PC-3 (cell line): ENCODE measurements at regions not wholly inside any gene's neighbourhood (a gene's known extent, or its start where the extent isn't known, plus 50 kb on each side); places are given as distances from the start of the nearest gene placed in this dataset.

Experiments used
- ATAC-seq: fragments of 200-7000 bp; cut with Tn5 transposase; 2 replicates; pipeline ENCODE4 v1.9.1; 2020; ENCODE audit warnings: mild to moderate bottlenecking, moderate library complexity
- BruUV-seq: library from RNA; stranded (reverse); fragments of 400-500 nt; replicated peaks from 2 replicates; lab custom pipeline; 2021; lab: Mats Ljungman, UMichigan
- CTCF ChIA-PET: fragments of 300-600 bp; sonication (Branson Sonifier 250); formaldehyde crosslinking; loops from one replicate; lab custom pipeline; 2022; ENCODE audit warnings: antibody characterized with exemption; lab: Charles Lee
- POLR2A ChIA-PET: fragments of 300-600 bp; sonication (Branson Sonifier 250); formaldehyde crosslinking; loops from one replicate; lab custom pipeline; 2022; ENCODE audit warnings: antibody characterized with exemption; ENCODE audit not compliant: unreplicated experiment; lab: Charles Lee
- DNase-seq: peaks from one replicate; pipeline ENCODE4 v3.0.0-alpha.2; 2015
- H2AFZ ChIP-seq: fragments of 300-600 bp; sonication (generic); 2 replicates; pipeline ENCODE4 v1.6.0; 2016; ENCODE audit warnings: antibody characterized with exemption, low read length
- H3F3A ChIP-seq: fragments of 300-600 bp; sonication (generic); one replicate; pipeline ENCODE4 v1.6.0; 2017; ENCODE audit warnings: antibody characterized with exemption, low read length, control low read depth, mild to moderate bottlenecking; ENCODE audit not compliant: unreplicated experiment
- H3K27ac ChIP-seq: fragments of 300-600 bp; sonication (generic); 2 replicates; pipeline ENCODE4 v1.5.1; 2016; ENCODE audit warnings: mild to moderate bottlenecking, low read length
- H3K27me3 ChIP-seq: fragments of 300-600 bp; sonication (generic); 2 replicates; pipeline ENCODE4 v1.6.1; 2016; ENCODE audit warnings: low read length, mixed read lengths
- H3K36me3 ChIP-seq: fragments of 300-600 bp; sonication (generic); 2 replicates; pipeline ENCODE4 v1.6.1; 2016; ENCODE audit warnings: low read depth, mixed run types, low read length, mixed read lengths
- H3K4me1 ChIP-seq: fragments of 300-600 bp; sonication (generic); 2 replicates; pipeline ENCODE4 v1.5.1; 2016; ENCODE audit warnings: low read length; ENCODE audit not compliant: insufficient read depth
- H3K4me2 ChIP-seq: fragments of 300-600 bp; sonication (generic); 2 replicates; pipeline ENCODE4 v1.6.0; 2016; ENCODE audit warnings: low read length
- H3K4me3 ChIP-seq: fragments of 300-600 bp; sonication (generic); 2 replicates; pipeline ENCODE4 v1.5.1; 2016; ENCODE audit warnings: mild to moderate bottlenecking, low read length, mixed read lengths
- H3K79me2 ChIP-seq: fragments of 300-600 bp; sonication (generic); 2 replicates; pipeline ENCODE4 v1.6.1; 2017; ENCODE audit warnings: low read length, mixed read lengths
- H3K9ac ChIP-seq: fragments of 300-600 bp; sonication (generic); 2 replicates; pipeline ENCODE4 v1.6.0; 2016; ENCODE audit warnings: mild to moderate bottlenecking, low read length
- H3K9me2 ChIP-seq: fragments of 300-600 bp; sonication (generic); replicated peaks from 2 replicates; pipeline ENCODE4 v1.6.1; 2016; ENCODE audit warnings: mixed run types, low read length, mixed read lengths
- H3K9me3 ChIP-seq: fragments of 300-600 bp; sonication (generic); 2 replicates; pipeline ENCODE4 v1.6.1; 2016; ENCODE audit warnings: low read length, mixed read lengths
- H4K20me1 ChIP-seq: fragments of 300-600 bp; sonication (generic); 2 replicates; pipeline ENCODE4 v1.6.1; 2016; ENCODE audit warnings: low read length, mixed read lengths
- EZH2 ChIP-seq: fragments of 300-600 bp; sonication (generic); IDR thresholded peaks from one replicate; pipeline ENCODE4 v1.6.1; 2017; ENCODE audit warnings: antibody characterized with exemption, mild to moderate bottlenecking, low read length; ENCODE audit not compliant: unreplicated experiment
- EZH2phosphoT487 ChIP-seq: fragments of 300-600 bp; sonication (generic); IDR thresholded peaks from 2 replicates; pipeline ENCODE4 v1.6.1; 2018; ENCODE audit warnings: mild to moderate bottlenecking, antibody characterized with exemption, low read length, borderline replicate concordance
- intact Hi-C: fragments of 100-400 bp; cut with micrococcal nuclease; formaldehyde crosslinking; loops from 2 replicates; pipeline ENCODE4 v1.9.0; 2023
- TF ChIP-seq, protein P1 (sequence below): fragments of 300-600 bp; sonication (generic); conservative IDR thresholded peaks from 2 replicates; pipeline ENCODE4 v1.5.1; 2017; ENCODE audit warnings: antibody characterized with exemption, low read depth, mild to moderate bottlenecking, low read length

DNA sequence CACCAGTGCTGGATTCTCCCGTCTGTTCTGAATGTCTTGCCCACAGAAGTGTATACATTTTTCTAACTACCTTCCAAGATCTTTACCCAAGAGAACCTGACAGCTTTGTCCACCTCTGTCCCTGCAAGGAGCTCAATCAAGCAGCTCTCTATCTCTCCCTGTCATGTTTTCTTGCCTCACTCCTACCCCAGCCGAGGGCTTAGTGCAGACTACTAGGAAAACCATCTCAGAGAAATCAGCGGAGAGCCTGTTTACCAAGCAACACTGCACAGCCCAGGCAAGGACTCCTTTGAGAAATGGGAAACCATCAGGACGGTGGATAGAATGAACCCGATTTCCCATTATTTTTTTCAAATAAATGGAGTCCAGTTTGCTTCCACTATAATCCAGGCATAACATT lies 250.7 kb upstream of the JARID2 start:
- no peak for DNase-seq
- Histone ChIP-seq H4K20me1 (no peaks in the 10 kb centered on the region), H3K4me3 (no peak overlapping the region), H3K4me1 (no peaks in the 10 kb centered on the region), H3F3A (no peaks in the 10 kb centered on the region), H3K36me3 (no peaks in the 10 kb centered on the region), H3K9me2 (no peaks in the 10 kb centered on the region), H3K79me2 (no peaks in the 10 kb centered on the region), H2AFZ (no peak overlapping the region), H3K9me3 (no peaks in the 10 kb centered on the region), H3K27ac (no peak overlapping the region), H3K27me3 (no peaks in the 10 kb centered on the region), H3K9ac (no peak overlapping the region), H3K4me2 (no peak overlapping the region)
- no peak for ATAC-seq
- POLR2A ChIA-PET, result no interaction called here
- intact Hi-C loops, result no loop called here
- CTCF ChIA-PET, result no interaction called here
- no TSS peak for BruUV-seq
- TF ChIP-seq EZH2 (no peak), EZH2phosphoT487 (no peak)
- TF ChIP-seq, protein P1, sequence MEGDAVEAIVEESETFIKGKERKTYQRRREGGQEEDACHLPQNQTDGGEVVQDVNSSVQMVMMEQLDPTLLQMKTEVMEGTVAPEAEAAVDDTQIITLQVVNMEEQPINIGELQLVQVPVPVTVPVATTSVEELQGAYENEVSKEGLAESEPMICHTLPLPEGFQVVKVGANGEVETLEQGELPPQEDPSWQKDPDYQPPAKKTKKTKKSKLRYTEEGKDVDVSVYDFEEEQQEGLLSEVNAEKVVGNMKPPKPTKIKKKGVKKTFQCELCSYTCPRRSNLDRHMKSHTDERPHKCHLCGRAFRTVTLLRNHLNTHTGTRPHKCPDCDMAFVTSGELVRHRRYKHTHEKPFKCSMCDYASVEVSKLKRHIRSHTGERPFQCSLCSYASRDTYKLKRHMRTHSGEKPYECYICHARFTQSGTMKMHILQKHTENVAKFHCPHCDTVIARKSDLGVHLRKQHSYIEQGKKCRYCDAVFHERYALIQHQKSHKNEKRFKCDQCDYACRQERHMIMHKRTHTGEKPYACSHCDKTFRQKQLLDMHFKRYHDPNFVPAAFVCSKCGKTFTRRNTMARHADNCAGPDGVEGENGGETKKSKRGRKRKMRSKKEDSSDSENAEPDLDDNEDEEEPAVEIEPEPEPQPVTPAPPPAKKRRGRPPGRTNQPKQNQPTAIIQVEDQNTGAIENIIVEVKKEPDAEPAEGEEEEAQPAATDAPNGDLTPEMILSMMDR, result no peak

DNA sequence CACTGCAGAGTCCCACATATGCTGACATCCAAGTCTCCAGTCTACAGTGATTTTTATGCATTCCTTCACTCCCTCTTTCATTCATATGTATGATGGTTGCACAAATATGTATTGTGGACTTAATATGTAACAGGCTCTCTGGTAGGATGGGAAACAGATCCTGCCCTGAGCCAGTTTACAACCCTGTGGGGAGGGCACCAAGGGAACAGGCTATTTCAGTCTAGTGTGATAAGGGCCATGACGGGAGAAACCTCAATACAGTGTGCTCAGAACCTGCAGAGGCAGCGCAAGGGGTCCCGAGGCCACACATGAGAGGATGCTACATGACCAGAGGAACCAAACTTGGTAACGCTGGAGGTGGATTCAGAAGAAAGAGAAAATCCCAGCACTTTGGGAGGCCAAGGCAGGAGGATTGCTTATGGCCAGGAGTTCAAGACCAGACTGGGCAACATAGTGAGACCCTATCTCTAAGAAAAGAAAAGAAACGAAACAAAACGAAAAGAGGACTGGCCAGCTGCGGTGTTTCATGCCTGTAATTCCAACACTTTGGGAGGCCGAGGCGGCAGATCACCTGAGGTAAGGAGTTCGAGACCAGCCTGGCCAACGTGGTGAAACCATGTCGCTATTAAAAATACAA lies 249.8 kb upstream of the JARID2 start:
- H3K4me3 ChIP-seq, result no peak overlapping the region
- H3K4me1 ChIP-seq, result no peaks in the 10 kb centered on the region
- ATAC-seq (no peak), DNase-seq (no peak)
- H3F3A ChIP-seq, result no peaks in the 10 kb centered on the region
- no peak overlapping the region for H3K9ac ChIP-seq
- intact Hi-C loops, result no loop called here
- H3K9me2 ChIP-seq, result no peaks in the 10 kb centered on the region
- H3K9me3 ChIP-seq, result no peaks in the 10 kb centered on the region
- no TSS peak for BruUV-seq
- POLR2A ChIA-PET, result no interaction called here
- no peak for TF ChIP-seq EZH2
- TF ChIP-seq EZH2phosphoT487, result no peak
- TF ChIP-seq, protein P1, result no peak
- H2AFZ ChIP-seq, result no peak overlapping the region
- H3K27me3 ChIP-seq, result no peaks in the 10 kb centered on the region
- H4K20me1 ChIP-seq, result no peaks in the 10 kb centered on the region
- CTCF ChIA-PET, result no interaction called here
- H3K36me3 ChIP-seq, result no peaks in the 10 kb centered on the region
- no peak overlapping the region for H3K4me2 ChIP-seq
- H3K79me2 ChIP-seq, result no peaks in the 10 kb centered on the region
- H3K27ac ChIP-seq, result no peak overlapping the region

DNA sequence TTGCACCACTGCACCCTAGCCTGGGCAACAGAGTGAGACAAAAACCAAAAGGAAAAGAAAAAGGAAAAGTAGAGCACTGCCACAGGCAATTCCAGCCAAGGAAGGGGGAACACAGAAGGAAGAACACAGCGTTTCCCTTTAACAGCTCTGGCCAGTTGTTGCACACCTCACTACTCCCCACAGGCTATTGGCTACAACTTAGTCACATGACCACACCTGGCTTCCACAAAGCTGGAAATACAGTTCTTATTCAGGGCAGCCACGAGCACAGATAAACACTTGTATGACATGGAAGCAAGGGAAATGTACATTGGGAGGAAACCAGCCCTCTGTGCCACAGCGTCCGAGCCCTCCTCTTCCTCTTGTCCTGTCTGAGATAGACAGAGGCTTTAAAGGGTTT lies 249.0 kb upstream of the JARID2 start:
- no peaks in the 10 kb centered on the region for H3F3A ChIP-seq
- intact Hi-C loops, result no loop called here
- no peaks in the 10 kb centered on the region for H3K36me3 ChIP-seq
- H3K9me2 ChIP-seq, result no peaks in the 10 kb centered on the region
- H3K27ac ChIP-seq, result no peak overlapping the region
- no peaks in the 10 kb centered on the region for H3K4me1 ChIP-seq
- ATAC-seq (no peak), DNase-seq (no peak)
- no peak for TF ChIP-seq EZH2phosphoT487
- TF ChIP-seq EZH2, result no peak
- TF ChIP-seq, protein P1, result no peak
- CTCF ChIA-PET, result no interaction called here
- no peaks in the 10 kb centered on the region for H3K9me3 ChIP-seq
- no peak overlapping the region for H3K9ac ChIP-seq
- H3K4me3 ChIP-seq, result no peak overlapping the region
- no peaks in the 10 kb centered on the region for H4K20me1 ChIP-seq
- no peak overlapping the region for H2AFZ ChIP-seq
- H3K4me2 ChIP-seq, result no peak overlapping the region
- POLR2A ChIA-PET, result no interaction called here
- H3K27me3 ChIP-seq, result no peaks in the 10 kb centered on the region
- no peaks in the 10 kb centered on the region for H3K79me2 ChIP-seq
- no TSS peak for BruUV-seq
